Endothelial cell (in vitro differentiated cells): ENCODE measurements at regions not wholly inside any gene's neighbourhood (a gene's known extent, or its start where the extent isn't known, plus 50 kb on each side); places are given as distances from the start of the nearest gene placed in this dataset.

Experiments used
- DNase-seq: peaks from one replicate; pipeline ENCODE4 v3.0.0; 2021; ENCODE audit warnings: low spot score
- H3K27ac Mint-ChIP-seq: one replicate; pipeline ENCODE4 v1.8.0; 2021; ENCODE audit warnings: mixed read lengths, inconsistent platforms; ENCODE audit not compliant: unreplicated experiment
- H3K27me3 Mint-ChIP-seq: one replicate; pipeline ENCODE4 v1.8.0; 2021; ENCODE audit warnings: mild to moderate bottlenecking, moderate library complexity, mixed read lengths, inconsistent platforms; ENCODE audit not compliant: unreplicated experiment
- H3K36me3 Mint-ChIP-seq: one replicate; pipeline ENCODE4 v1.8.0; 2021; ENCODE audit warnings: mild to moderate bottlenecking, low read depth, mixed read lengths, inconsistent platforms; ENCODE audit not compliant: unreplicated experiment
- H3K4me1 Mint-ChIP-seq: one replicate; pipeline ENCODE4 v1.8.0; 2021; ENCODE audit warnings: mild to moderate bottlenecking, mixed read lengths, inconsistent platforms; ENCODE audit not compliant: unreplicated experiment
- H3K4me3 Mint-ChIP-seq: one replicate; pipeline ENCODE4 v1.8.0; 2021; ENCODE audit warnings: mild to moderate bottlenecking, mixed read lengths, inconsistent platforms; ENCODE audit not compliant: unreplicated experiment
- H3K9me3 Mint-ChIP-seq: one replicate; pipeline ENCODE4 v1.8.0; 2021; ENCODE audit warnings: mixed read lengths, inconsistent platforms; ENCODE audit not compliant: unreplicated experiment
- TF ChIP-seq, protein P1 (sequence below): fragments of 200-600 bp; sonication (generic); IDR thresholded peaks from one replicate; pipeline ENCODE4 v1.5.0; 2021; ENCODE audit warnings: antibody characterized with exemption; ENCODE audit not compliant: unreplicated experiment

GRCh38 chr6:2441601-2442475 is 196.4 kb upstream of the GMDS start:
- Mint-ChIP-seq H3K36me3 (no peaks in the 10 kb centered on the region), H3K4me1 (no peaks in the 10 kb centered on the region), H3K9me3 (no peaks in the 10 kb centered on the region), H3K27me3 (no peaks in the 10 kb centered on the region), H3K27ac (no peak overlapping the region), H3K4me3 (no peak overlapping the region)
- no peak for DNase-seq
- TF ChIP-seq, protein P1, sequence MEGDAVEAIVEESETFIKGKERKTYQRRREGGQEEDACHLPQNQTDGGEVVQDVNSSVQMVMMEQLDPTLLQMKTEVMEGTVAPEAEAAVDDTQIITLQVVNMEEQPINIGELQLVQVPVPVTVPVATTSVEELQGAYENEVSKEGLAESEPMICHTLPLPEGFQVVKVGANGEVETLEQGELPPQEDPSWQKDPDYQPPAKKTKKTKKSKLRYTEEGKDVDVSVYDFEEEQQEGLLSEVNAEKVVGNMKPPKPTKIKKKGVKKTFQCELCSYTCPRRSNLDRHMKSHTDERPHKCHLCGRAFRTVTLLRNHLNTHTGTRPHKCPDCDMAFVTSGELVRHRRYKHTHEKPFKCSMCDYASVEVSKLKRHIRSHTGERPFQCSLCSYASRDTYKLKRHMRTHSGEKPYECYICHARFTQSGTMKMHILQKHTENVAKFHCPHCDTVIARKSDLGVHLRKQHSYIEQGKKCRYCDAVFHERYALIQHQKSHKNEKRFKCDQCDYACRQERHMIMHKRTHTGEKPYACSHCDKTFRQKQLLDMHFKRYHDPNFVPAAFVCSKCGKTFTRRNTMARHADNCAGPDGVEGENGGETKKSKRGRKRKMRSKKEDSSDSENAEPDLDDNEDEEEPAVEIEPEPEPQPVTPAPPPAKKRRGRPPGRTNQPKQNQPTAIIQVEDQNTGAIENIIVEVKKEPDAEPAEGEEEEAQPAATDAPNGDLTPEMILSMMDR = no peak

- H3K27ac Mint-ChIP-seq = no peak overlapping the region
- no peaks in the 10 kb centered on the region for H3K9me3 Mint-ChIP-seq
- H3K4me3 Mint-ChIP-seq = no peak overlapping the region
- DNase-seq = no peak
- H3K27me3 Mint-ChIP-seq = no peaks in the 10 kb centered on the region
- no peaks in the 10 kb centered on the region for H3K36me3 Mint-ChIP-seq
- TF ChIP-seq, protein P1 = no peak
- no peaks in the 10 kb centered on the region for H3K4me1 Mint-ChIP-seq
Observed at GRCh38 chr6:2440516-2440915, 195.1 kb upstream of the GMDS start.

DNA sequence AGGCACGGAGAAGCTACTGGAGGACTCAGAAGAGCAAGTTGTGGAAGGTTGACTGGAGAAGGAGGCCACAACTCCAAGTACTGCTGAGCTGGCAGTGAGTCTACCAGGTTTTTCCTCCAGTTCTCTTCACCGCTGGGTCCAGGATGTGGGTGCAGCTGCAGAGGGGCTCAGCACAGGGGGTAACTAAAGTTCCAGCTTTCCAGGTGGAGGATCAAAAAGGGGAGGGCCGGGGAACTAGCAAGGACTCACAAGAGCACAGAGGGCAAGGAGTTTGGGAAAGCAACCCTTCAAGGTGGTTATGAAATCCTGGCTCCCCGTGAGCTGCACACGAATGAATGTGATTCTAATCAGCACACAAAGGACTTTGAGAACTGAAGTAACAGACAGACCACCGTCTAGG is 194.2 kb upstream of the GMDS start:
- Mint-ChIP-seq H3K36me3 (no peaks in the 10 kb centered on the region), H3K4me1 (no peaks in the 10 kb centered on the region), H3K27me3 (no peaks in the 10 kb centered on the region), H3K27ac (no peak overlapping the region), H3K4me3 (no peak overlapping the region), H3K9me3 (no peaks in the 10 kb centered on the region)
- TF ChIP-seq, protein P1 = no peak
- no peak for DNase-seq

DNA sequence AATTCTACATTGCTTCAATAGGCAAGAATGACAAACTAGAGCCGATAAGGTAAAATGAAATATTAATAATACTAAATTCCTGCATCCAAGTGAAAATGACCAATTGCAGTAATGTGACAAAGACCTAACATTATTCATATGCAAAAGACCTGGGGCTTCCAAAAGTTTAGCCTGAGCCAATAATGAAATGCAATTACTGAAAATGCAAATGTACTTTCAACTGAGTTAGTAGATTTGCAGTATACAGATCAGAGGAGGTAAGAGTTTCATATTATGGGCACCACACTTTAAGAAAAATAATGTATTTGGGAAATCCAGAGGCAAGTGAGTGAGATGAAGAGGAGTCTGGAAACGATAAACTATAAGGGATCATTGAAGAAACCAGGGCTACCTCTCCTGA is 193.7 kb upstream of the GMDS start:
- no peaks in the 10 kb centered on the region for H3K27me3 Mint-ChIP-seq
- H3K4me1 Mint-ChIP-seq = no peaks in the 10 kb centered on the region
- no peaks in the 10 kb centered on the region for H3K36me3 Mint-ChIP-seq
- no peak overlapping the region for H3K4me3 Mint-ChIP-seq
- no peak for DNase-seq
- H3K9me3 Mint-ChIP-seq = no peaks in the 10 kb centered on the region
- TF ChIP-seq, protein P1 = no peak
- H3K27ac Mint-ChIP-seq = no peak overlapping the region

GRCh38 chr6:2436410-2437154 is 191.2 kb upstream of the GMDS start:
- H3K36me3 Mint-ChIP-seq = no peaks in the 10 kb centered on the region
- no peak overlapping the region for H3K4me3 Mint-ChIP-seq
- no peak overlapping the region for H3K27ac Mint-ChIP-seq
- TF ChIP-seq, protein P1 = no peak
- H3K4me1 Mint-ChIP-seq = no peaks in the 10 kb centered on the region
- H3K9me3 Mint-ChIP-seq = no peaks in the 10 kb centered on the region
- H3K27me3 Mint-ChIP-seq = no peaks in the 10 kb centered on the region
- DNase-seq = no peak
